PC-9 (cell line): ENCODE measurements at regions not wholly inside any gene's neighbourhood (a gene's known extent, or its start where the extent isn't known, plus 50 kb on each side); places are given as distances from the start of the nearest gene placed in this dataset.

Source experiments
- BruUV-seq: library from RNA; stranded (reverse); fragments of 400-500 nt; replicated peaks from 2 replicates; lab custom pipeline; 2021; lab: Mats Ljungman, UMichigan
- CTCF ChIA-PET: fragments of 300-600 bp; sonication (Branson Sonifier 250); formaldehyde crosslinking; loops from one replicate; lab custom pipeline; 2022; ENCODE audit warnings: antibody characterized with exemption; lab: Charles Lee
- POLR2A ChIA-PET: fragments of 300-600 bp; sonication (Branson Sonifier 250); formaldehyde crosslinking; loops from one replicate; lab custom pipeline; 2022; ENCODE audit warnings: antibody characterized with exemption; ENCODE audit not compliant: unreplicated experiment; lab: Charles Lee
- DNase-seq, 2 experiments: peaks; one replicate each; pipeline versions ENCODE4 v3.0.0 to v3.0.0-alpha.2; 2015 to 2022; ENCODE audit warnings: mixed read lengths in 1 of 2
- H2AFZ ChIP-seq: fragments of 200-600 bp; sonication (generic); 2 replicates; pipeline ENCODE4 v1.8.1; 2017; ENCODE audit warnings: antibody characterized with exemption
- H3F3A ChIP-seq: fragments of 200-600 bp; sonication (generic); 2 replicates; pipeline ENCODE4 v1.8.1; 2017; ENCODE audit warnings: antibody characterized with exemption, mild to moderate bottlenecking, low read depth; ENCODE audit not compliant: insufficient read depth
- H3K27ac ChIP-seq: fragments of 200-600 bp; sonication (generic); 2 replicates; pipeline ENCODE4 v1.6.1; 2016; ENCODE audit warnings: mixed run types
- H3K27me3 ChIP-seq: fragments of 200-600 bp; sonication (generic); 2 replicates; pipeline ENCODE4 v1.6.1; 2016; ENCODE audit warnings: low read depth, mixed run types; ENCODE audit not compliant: insufficient read depth
- H3K36me3 ChIP-seq: fragments of 200-600 bp; sonication (generic); 2 replicates; pipeline ENCODE4 v1.6.1; 2016; ENCODE audit warnings: low read depth, mixed run types
- H3K4me1 ChIP-seq: fragments of 200-600 bp; sonication (generic); replicated peaks from 2 replicates; pipeline ENCODE4 v1.6.1; 2016; ENCODE audit warnings: mixed run types; ENCODE audit not compliant: insufficient read depth
- H3K4me2 ChIP-seq: fragments of 200-600 bp; sonication (generic); 2 replicates; pipeline ENCODE4 v1.6.1; 2017; ENCODE audit warnings: mixed run types
- H3K4me3 ChIP-seq: fragments of 200-600 bp; sonication (generic); 2 replicates; pipeline ENCODE4 v1.6.1; 2016; ENCODE audit warnings: mixed run types
- H3K79me2 ChIP-seq: fragments of 200-600 bp; sonication (generic); 2 replicates; pipeline ENCODE4 v1.6.1; 2017; ENCODE audit warnings: low read depth, mixed run types
- H3K9me2 ChIP-seq: fragments of 200-600 bp; sonication (generic); 2 replicates; pipeline ENCODE4 v1.8.1; 2017; ENCODE audit warnings: mild to moderate bottlenecking; ENCODE audit not compliant: insufficient read depth
- H3K9me3 ChIP-seq: fragments of 200-600 bp; sonication (generic); 2 replicates; pipeline ENCODE4 v1.8.1; 2016; ENCODE audit warnings: low read depth; ENCODE audit not compliant: insufficient read depth
- H4K20me1 ChIP-seq: fragments of 200-600 bp; sonication (generic); 2 replicates; pipeline ENCODE4 v1.8.1; 2017; ENCODE audit not compliant: insufficient read depth
- CTCF ChIP-seq: fragments of 200-600 bp; sonication (generic); conservative IDR thresholded peaks from 2 replicates; pipeline ENCODE4 v1.6.1; 2017; ENCODE audit warnings: mixed run types, antibody characterized with exemption, mild to moderate bottlenecking, moderate library complexity
- EZH2 ChIP-seq: fragments of 200-600 bp; sonication (generic); IDR thresholded peaks from 2 replicates; pipeline ENCODE4 v1.8.0; 2017; ENCODE audit warnings: antibody characterized with exemption, low read depth
- intact Hi-C: fragments of 100-400 bp; cut with micrococcal nuclease; formaldehyde crosslinking; loops from one replicate; pipeline ENCODE4 v1.10.0; 2022; ENCODE audit not compliant: unreplicated experiment

DNA sequence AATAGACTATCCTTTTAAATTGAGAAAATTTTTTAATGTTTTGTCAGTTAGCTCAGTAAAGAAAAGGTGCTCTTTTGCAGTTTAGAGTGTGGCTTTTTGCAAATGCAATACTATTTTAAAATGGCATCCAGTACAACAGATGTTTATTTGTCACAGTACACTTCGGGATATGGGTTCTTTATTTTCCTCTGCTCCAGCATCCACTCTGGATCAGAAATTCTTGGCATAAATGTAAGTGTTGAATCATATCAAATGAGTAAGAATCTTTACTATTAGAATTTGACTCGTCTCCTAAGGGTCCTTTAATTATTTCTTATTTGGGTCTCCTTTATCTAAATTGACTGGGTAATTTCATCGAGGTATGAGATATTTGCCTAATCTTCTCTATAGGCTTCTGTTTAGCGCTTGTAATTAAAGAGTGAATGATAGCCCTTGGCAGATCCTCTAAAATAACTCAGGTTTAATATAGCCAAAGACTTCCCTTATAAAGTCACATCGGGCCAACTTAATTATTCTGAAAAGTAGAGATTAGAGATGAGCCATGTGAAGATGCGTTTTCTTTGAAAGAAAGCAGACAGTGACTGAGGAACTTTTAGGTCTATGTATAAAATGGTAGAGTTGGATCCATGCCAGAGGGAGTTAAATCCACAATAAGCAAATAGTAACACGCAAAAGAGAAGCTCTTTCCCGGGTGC lies 132.7 kb downstream of the CASP12 start:
- Histone ChIP-seq H2AFZ (no peak overlapping the region), H3K4me2 (no peak overlapping the region), H4K20me1 (no peaks in the 10 kb centered on the region), H3K27ac (no peak overlapping the region), H3F3A (no peaks in the 10 kb centered on the region), H3K9me2 (0 out of 2 replicates have a peak, but pooled peaks cover 5% of the 10 kb centered on the region), H3K4me3 (no peak overlapping the region), H3K9me3 (no peaks in the 10 kb centered on the region), H3K79me2 (no peaks in the 10 kb centered on the region), H3K27me3 (no peaks in the 10 kb centered on the region), H3K36me3 (no peaks in the 10 kb centered on the region), H3K4me1 (no peaks in the 10 kb centered on the region)
- no TSS peak for BruUV-seq
- intact Hi-C loops: no loop called here
- ChIA-PET POLR2A (no interaction called here), CTCF (no interaction called here)
- TF ChIP-seq CTCF (no peak), EZH2 (no peak)
- DNase-seq: no peak

DNA sequence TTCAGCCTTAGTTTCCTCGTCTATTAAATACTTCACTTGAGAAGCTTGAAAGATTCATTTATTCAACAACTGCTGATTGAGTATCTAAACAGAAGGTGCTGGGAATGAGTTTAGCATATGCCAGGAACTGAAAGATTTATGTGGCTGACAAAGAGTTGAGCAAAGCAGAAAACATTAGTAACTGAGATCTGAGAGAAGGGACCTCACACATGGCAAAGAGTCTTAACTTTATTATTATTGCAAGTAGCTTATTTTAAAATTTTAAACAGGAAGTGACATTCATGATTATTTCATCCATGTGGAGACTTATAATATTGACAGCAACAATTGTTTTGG lies 133.6 kb downstream of the CASP12 start:
- H3K9me3 ChIP-seq: no peaks in the 10 kb centered on the region; the same call in 1 of the 2 replicates
- H3K27ac ChIP-seq: no peak overlapping the region
- no peaks in the 10 kb centered on the region for H3K79me2 ChIP-seq
- H3K27me3 ChIP-seq: no peaks in the 10 kb centered on the region
- H3K4me3 ChIP-seq: no peak overlapping the region
- 0 out of 2 replicates have a peak, but pooled peaks cover 5% of the 10 kb centered on the region for H3K9me2 ChIP-seq
- no peak for DNase-seq
- no peak overlapping the region for H3K4me2 ChIP-seq
- intact Hi-C loops: no loop called here
- peak overlapping the region; percentile 3; the same call in 1 of the 2 replicates for H2AFZ ChIP-seq
- TF ChIP-seq EZH2 (no peak), CTCF (no peak)
- H3F3A ChIP-seq: no peaks in the 10 kb centered on the region
- ChIA-PET CTCF (no interaction called here), POLR2A (no interaction called here)
- H4K20me1 ChIP-seq: no peaks in the 10 kb centered on the region
- H3K36me3 ChIP-seq: no peaks in the 10 kb centered on the region
- H3K4me1 ChIP-seq: no peaks in the 10 kb centered on the region
- no TSS peak for BruUV-seq

DNA sequence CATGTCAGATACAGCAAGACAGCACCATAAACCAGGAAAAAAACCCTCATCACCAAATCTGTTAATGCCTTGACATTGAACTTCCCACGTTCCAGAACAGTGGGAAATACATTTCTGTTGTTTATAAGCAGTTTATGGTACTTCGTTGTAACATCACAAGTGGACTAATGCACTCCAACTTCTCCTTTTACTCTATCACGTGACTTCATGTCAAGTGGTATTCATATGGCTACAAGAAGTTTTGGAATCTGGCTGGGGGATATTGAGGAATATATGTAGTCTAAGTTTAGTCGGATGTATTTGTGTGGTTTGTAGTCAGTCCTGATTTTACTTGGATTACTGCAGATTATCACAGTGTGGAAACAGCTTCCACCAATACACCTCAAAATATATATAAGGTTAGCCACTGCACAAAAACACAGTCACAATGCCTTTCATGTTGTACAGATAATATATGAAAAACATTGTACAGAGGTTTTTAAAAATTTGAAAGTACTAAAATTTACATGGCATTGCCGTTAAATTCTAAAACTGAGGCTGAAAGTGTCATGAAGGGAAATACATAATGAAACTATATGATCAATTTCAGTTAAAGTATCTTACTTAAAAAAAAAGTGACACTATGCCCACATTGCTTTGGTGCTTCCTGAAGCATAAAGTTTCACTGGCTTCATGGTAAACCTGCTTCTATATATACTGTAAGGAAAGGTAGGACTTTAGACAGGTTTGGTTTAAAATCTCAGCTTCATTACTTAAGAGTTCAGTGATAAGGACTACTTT lies 134.1 kb downstream of the CASP12 start:
- Histone ChIP-seq H3K27ac (no peak overlapping the region), H2AFZ (peak overlapping the region; percentile 3; the same call in 1 of the 2 replicates), H3K4me3 (no peak overlapping the region), H4K20me1 (no peaks in the 10 kb centered on the region), H3F3A (no peaks in the 10 kb centered on the region), H3K27me3 (no peaks in the 10 kb centered on the region), H3K79me2 (no peaks in the 10 kb centered on the region), H3K4me1 (no peaks in the 10 kb centered on the region), H3K9me2 (0 out of 2 replicates have a peak, but pooled peaks cover 5% of the 10 kb centered on the region), H3K4me2 (no peak overlapping the region), H3K9me3 (no peaks in the 10 kb centered on the region; the same call in 1 of the 2 replicates), H3K36me3 (no peaks in the 10 kb centered on the region)
- POLR2A ChIA-PET: no interaction called here
- DNase-seq: no peak
- no peak for TF ChIP-seq EZH2
- TF ChIP-seq CTCF: no peak
- BruUV-seq: no TSS peak
- CTCF ChIA-PET: no interaction called here
- intact Hi-C loops: no loop called here
